ENCODE measurements at regions not wholly inside any gene's neighbourhood (a gene's known extent, or its start where the extent isn't known, plus 50 kb on each side); places are given as distances from the start of the nearest gene placed in this dataset.
"Not testable (repeated sequence)": the region's sequence is repeated elsewhere in the genome, so short reads cannot be mapped to it uniquely, and the experiment has no call there.

DNA sequence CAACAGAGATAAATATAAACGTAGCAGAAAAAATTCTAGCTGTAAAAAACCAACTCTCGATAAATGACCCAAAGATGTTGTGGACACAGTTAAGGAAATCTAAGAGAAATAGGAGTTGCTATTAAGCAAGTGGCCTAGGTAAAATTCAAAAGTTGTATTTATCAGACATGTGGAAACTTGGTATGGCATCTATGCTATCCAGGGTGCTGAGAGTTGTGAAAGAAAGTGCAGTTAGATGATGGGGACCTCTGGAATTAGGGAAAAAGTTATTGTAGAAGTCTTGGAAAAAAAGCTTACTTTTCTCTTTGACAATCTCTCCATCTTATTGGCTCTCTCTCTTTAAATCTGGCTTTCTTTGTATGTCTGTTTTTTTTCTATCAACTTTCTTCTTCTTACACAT is 1090.9 kb downstream of the TBL1XR1 start:
- Mint-ChIP-seq H3K9me3 (peaks cover 0 to 7% (median 5%) of the 10 kb centered on the region in 7 donors), H3K36me3 (no peaks in the 10 kb centered on the region), H3K4me3 (no peak overlapping the region), H3K27ac (no peak overlapping the region), H3K27me3 (ENCODE audit: low read depth in 3 of 3) (no peaks in the 10 kb centered on the region), H3K4me1 (no peaks in the 10 kb centered on the region)
- no peaks in the 10 kb centered on the region for H3K79me2 ChIP-seq (ENCODE audit: insufficient read depth, low read length)
- H3K4me1 ChIP-seq (ENCODE audit: control insufficient read depth in 1 of 2, insufficient read depth in 2 of 2, low read length in 2 of 2): no peaks in the 10 kb centered on the region
- DNase-seq: no peak
- H3K9me3 ChIP-seq (replicated peaks in 1 of 2; ENCODE audit: control insufficient read depth in 1 of 2, insufficient read depth in 1 of 2, low read length in 2 of 2): peaks cover 9 to 12% of the 10 kb centered on the region in 2 donors
- intact Hi-C loops (cut with micrococcal nuclease): no loop called here
- H3K27ac ChIP-seq (ENCODE audit: low read depth in 1 of 2, low read length in 2 of 2): no peak overlapping the region
- no peaks in the 10 kb centered on the region for H3K27me3 ChIP-seq (ENCODE audit: control insufficient read depth in 2 of 2, insufficient read depth in 2 of 2, low read length in 2 of 2)
- H3K4me2 ChIP-seq (replicated peaks; ENCODE audit: extremely low read depth, low read length, poor library complexity, severe bottlenecking): no peak overlapping the region
- WGBS (ENCODE audit: insufficient coverage): 100% methylated on average over 1 of the region's 2 CpGs
- no peak overlapping the region for H3K4me3 ChIP-seq (replicated peaks in 1 of 3; ENCODE audit: low read depth in 2 of 3, low read length in 3 of 3)
- no peaks in the 10 kb centered on the region for H3K36me3 ChIP-seq (replicated peaks in 1 of 2; ENCODE audit: control insufficient read depth in 1 of 2, insufficient read depth in 2 of 2, low read length in 2 of 2)
- TF ChIP-seq, protein P1, sequence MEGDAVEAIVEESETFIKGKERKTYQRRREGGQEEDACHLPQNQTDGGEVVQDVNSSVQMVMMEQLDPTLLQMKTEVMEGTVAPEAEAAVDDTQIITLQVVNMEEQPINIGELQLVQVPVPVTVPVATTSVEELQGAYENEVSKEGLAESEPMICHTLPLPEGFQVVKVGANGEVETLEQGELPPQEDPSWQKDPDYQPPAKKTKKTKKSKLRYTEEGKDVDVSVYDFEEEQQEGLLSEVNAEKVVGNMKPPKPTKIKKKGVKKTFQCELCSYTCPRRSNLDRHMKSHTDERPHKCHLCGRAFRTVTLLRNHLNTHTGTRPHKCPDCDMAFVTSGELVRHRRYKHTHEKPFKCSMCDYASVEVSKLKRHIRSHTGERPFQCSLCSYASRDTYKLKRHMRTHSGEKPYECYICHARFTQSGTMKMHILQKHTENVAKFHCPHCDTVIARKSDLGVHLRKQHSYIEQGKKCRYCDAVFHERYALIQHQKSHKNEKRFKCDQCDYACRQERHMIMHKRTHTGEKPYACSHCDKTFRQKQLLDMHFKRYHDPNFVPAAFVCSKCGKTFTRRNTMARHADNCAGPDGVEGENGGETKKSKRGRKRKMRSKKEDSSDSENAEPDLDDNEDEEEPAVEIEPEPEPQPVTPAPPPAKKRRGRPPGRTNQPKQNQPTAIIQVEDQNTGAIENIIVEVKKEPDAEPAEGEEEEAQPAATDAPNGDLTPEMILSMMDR (IDR thresholded peaks at IDR 0.05): no peak
- no peak overlapping the region for H2AFZ ChIP-seq (ENCODE audit: insufficient read depth, low read depth, low read length, poor library complexity, severe bottlenecking)
- H3K9ac ChIP-seq (ENCODE audit: insufficient read depth, low read length, poor library complexity, severe bottlenecking): no peak overlapping the region
- H4K20me1 ChIP-seq (ENCODE audit: insufficient read depth, low read length): no peaks in the 10 kb centered on the region

DNA sequence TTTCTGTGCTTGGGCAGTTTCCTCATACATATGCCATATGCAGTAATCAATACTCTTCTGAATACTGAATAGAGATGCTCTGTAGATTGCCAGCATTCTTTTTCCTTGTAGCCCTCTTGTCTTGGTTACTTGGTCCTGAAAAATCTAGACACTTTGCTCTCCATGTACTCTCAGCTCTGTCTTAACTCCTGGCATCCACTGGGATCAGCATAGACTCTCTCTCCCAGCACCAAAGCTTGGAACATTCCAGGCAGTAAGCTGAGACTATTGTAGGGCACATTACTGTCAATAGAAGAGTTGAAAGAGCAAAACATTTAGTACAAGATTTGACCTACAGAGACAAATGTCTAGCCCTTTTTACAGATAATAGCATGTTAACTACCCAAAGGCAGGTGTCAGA is 1100.3 kb downstream of the TBL1XR1 start:
- Histone ChIP-seq H3K27ac (ENCODE audit: low read depth in 1 of 2, low read length in 2 of 2) (no peak overlapping the region), H3K36me3 (replicated peaks in 1 of 2; ENCODE audit: control insufficient read depth in 1 of 2, insufficient read depth in 2 of 2, low read length in 2 of 2) (no peaks in the 10 kb centered on the region), H2AFZ (ENCODE audit: insufficient read depth, low read depth, low read length, poor library complexity, severe bottlenecking) (no peak overlapping the region), H3K4me2 (replicated peaks; ENCODE audit: extremely low read depth, low read length, poor library complexity, severe bottlenecking) (no peak overlapping the region), H3K27me3 (ENCODE audit: control insufficient read depth in 2 of 2, insufficient read depth in 2 of 2, low read length in 2 of 2) (no peaks in the 10 kb centered on the region), H3K9ac (ENCODE audit: insufficient read depth, low read length, poor library complexity, severe bottlenecking) (no peak overlapping the region), H3K4me3 (replicated peaks in 1 of 3; ENCODE audit: low read depth in 2 of 3, low read length in 3 of 3) (no peak overlapping the region), H3K4me1 (ENCODE audit: control insufficient read depth in 1 of 2, insufficient read depth in 2 of 2, low read length in 2 of 2) (no peaks in the 10 kb centered on the region), H3K79me2 (ENCODE audit: insufficient read depth, low read length) (no peaks in the 10 kb centered on the region), H4K20me1 (ENCODE audit: insufficient read depth, low read length) (no peaks in the 10 kb centered on the region), H3K9me3 (replicated peaks in 1 of 2; ENCODE audit: control insufficient read depth in 1 of 2, insufficient read depth in 1 of 2, low read length in 2 of 2) (peaks cover 13 to 14% of the 10 kb centered on the region in 2 donors)
- H3K4me3 Mint-ChIP-seq: no peak overlapping the region
- no peaks in the 10 kb centered on the region for H3K4me1 Mint-ChIP-seq
- no peak overlapping the region for H3K27ac Mint-ChIP-seq
- peaks cover 0 to 25% (median 7%) of the 10 kb centered on the region in 7 donors for H3K9me3 Mint-ChIP-seq
- intact Hi-C loops (cut with micrococcal nuclease): no loop called here
- no peaks in the 10 kb centered on the region for H3K36me3 Mint-ChIP-seq
- TF ChIP-seq, protein P1 (IDR thresholded peaks at IDR 0.05): no peak
- no peak for DNase-seq
- H3K27me3 Mint-ChIP-seq (ENCODE audit: low read depth in 3 of 3): no peaks in the 10 kb centered on the region

DNA sequence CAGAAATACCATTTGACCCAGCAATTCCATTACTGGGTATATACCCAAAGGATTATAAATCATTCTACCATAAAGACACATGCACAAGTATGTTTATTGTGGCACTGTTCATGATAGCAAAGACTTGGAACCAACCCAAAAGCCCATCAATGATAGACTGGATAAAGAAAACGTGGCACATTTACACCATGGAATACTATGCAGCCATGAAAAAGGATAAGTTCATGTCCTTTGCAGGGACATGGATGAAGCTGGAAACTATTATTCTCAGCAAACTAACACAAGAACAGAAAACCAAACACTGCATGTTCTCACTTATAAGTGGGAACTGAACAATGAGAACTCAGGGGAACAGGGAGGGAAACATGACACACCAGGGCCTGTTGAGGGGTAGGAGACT is 1103.4 kb downstream of the TBL1XR1 start:
- H3K36me3 Mint-ChIP-seq; H3K4me3 Mint-ChIP-seq; H3K4me3 ChIP-seq (replicated peaks in 1 of 3; ENCODE audit: low read depth in 2 of 3, low read length in 3 of 3); H3K4me1 ChIP-seq (ENCODE audit: control insufficient read depth in 1 of 2, insufficient read depth in 2 of 2, low read length in 2 of 2); H3K27me3 ChIP-seq (ENCODE audit: control insufficient read depth in 2 of 2, insufficient read depth in 2 of 2, low read length in 2 of 2); H2AFZ ChIP-seq (ENCODE audit: insufficient read depth, low read depth, low read length, poor library complexity, severe bottlenecking); H3K4me2 ChIP-seq (replicated peaks; ENCODE audit: extremely low read depth, low read length, poor library complexity, severe bottlenecking); H3K27me3 Mint-ChIP-seq (ENCODE audit: low read depth in 3 of 3); H3K27ac Mint-ChIP-seq; H3K27ac ChIP-seq (ENCODE audit: low read depth in 1 of 2, low read length in 2 of 2); H3K79me2 ChIP-seq (ENCODE audit: insufficient read depth, low read length); H3K4me1 Mint-ChIP-seq; H4K20me1 ChIP-seq (ENCODE audit: insufficient read depth, low read length); H3K9ac ChIP-seq (ENCODE audit: insufficient read depth, low read length, poor library complexity, severe bottlenecking); intact Hi-C loops (cut with micrococcal nuclease); H3K36me3 ChIP-seq (replicated peaks in 1 of 2; ENCODE audit: control insufficient read depth in 1 of 2, insufficient read depth in 2 of 2, low read length in 2 of 2); DNase-seq: not testable (repeated sequence)
- no CpG with 5 or more reads among the region's 1 CpG for WGBS (ENCODE audit: insufficient coverage)
- peaks cover 10 to 13% of the 10 kb centered on the region in 2 donors for H3K9me3 ChIP-seq (replicated peaks in 1 of 2; ENCODE audit: control insufficient read depth in 1 of 2, insufficient read depth in 1 of 2, low read length in 2 of 2)
- peaks cover 2 to 32% (median 8%) of the 10 kb centered on the region in 7 donors for H3K9me3 Mint-ChIP-seq
